Fibroblast of skin of left quadriceps (primary cell): ENCODE measurements at regions not wholly inside any gene's neighbourhood (a gene's known extent, or its start where the extent isn't known, plus 50 kb on each side); places are given as distances from the start of the nearest gene placed in this dataset.

ENCODE experiments used
- DNase-seq, 2 experiments: peaks; one replicate each; pipeline ENCODE4 v3.0.0-alpha.2; 2013; ENCODE audit warnings: low read depth in 2 of 2

- no peak for DNase-seq
Observed at GRCh38 chr21:41632748-41633475, 125.0 kb upstream of the TMPRSS2 start.

DNA sequence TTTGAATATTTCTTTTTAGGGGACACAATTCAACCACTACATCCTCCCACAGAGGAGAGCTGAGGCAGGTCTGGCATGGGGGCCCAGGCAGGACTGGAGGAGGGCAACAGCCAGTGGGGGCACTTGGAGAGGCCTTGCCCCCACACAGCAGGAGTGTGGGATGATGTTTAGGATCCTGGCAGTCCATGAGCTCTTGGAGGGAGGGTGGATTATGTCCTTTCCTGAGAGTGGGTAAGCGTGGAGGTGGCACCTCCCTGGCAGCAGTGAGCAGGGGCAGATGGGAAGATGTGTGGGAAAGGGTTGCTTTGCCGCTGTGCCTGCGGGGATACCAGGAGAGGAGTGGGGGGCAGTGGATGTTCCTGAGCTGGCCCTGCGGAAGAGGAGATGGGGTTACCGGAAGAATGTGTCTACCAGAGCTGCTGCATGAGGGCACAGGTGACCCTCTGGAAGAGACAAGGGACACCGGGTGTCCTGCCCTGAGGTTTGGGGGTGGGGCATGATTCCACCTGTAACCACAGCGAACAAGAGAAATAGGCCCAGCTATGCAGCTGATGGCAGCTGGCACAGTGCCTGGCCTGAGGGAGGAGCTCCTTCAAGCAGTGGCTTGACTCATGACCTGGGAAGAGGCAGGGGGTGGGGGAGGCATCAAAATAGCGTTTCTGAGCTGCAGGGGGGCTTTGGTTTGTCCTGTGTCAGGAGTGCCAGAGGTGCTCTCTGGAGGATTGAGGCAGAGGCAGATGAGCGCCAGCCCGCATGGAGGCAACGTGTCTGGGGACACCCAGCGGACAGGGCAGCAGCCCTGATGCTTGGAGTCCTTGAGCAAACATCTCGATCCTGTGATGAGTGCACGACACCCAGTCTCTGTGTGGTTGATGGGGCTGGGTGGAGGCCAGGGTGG lies 123.9 kb upstream of the TMPRSS2 start:
- DNase-seq, result no peak

GRCh38 chr21:41630917-41631316 lies 123.0 kb upstream of the TMPRSS2 start:
- no peak for DNase-seq

DNA sequence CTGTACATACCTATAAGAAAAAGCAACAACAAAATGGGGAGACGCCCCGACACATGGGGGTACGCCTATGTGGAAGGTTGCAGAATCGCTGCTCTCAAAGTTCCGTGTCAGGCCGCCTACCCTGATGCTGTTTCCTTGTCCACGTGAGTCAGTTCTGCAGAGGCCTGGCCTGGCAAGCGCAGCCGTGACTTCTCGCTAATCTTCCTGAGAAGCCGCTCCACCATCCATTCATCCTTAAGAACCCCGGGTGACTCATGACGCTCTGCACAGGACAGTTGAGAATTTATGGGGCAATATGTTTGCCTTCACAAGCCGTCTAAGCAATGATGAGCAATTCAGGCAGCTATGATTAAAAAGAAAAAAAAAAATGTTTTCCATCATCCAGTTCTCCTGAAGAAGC lies 122.3 kb upstream of the TMPRSS2 start:
- DNase-seq, result peak; percentile 99

DNA sequence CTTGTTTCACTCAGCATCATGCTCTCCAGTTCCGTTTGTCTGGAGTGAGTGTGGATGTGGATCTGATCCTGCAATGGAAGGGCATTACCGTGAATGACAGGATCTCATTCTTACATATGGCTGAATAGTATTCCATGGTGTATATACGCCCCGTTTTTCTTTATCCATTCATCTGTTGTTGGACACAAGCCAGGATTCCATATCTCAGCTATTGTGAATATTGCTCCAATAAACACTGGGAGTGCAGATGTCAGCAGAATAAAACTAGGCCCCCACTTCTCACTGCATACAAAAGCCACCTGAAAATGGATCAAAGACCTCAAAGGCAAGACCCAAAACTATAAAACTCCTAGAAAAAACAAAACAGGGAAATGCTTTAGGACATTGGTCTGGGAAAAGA lies 120.3 kb upstream of the TMPRSS2 start:
- no peak for DNase-seq

DNA sequence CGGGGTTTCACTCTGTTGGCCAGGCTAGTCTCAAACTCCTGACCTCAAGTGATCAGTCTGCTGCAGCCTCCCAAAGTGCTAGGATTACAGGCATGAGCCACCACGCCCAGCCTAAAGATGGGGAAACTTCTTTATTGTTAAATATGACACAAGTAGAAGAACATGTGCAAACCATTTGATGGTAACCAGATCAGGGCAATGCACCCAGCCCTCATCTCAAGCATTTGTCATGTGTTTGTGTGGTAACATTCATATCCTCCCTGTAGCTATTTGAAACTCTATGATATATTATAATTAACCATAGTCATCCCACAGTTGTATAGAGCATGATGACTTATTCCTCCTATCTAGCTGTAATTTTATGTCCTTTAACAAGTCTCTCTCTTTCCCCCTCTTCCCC lies 119.5 kb upstream of the TMPRSS2 start:
- peak; percentile 91 to 93 for DNase-seq

- DNase-seq, result no peak
Observed at GRCh38 chr21:41626021-41626420, 118.1 kb upstream of the TMPRSS2 start.

GRCh38 chr21:41625428-41625827 lies 117.5 kb upstream of the TMPRSS2 start:
- DNase-seq, result no peak

GRCh38 chr21:41624674-41625310 lies 116.8 kb upstream of the TMPRSS2 start:
- DNase-seq, result no peak

GRCh38 chr21:41623945-41624344 lies 116.0 kb upstream of the TMPRSS2 start:
- DNase-seq, result no peak

DNA sequence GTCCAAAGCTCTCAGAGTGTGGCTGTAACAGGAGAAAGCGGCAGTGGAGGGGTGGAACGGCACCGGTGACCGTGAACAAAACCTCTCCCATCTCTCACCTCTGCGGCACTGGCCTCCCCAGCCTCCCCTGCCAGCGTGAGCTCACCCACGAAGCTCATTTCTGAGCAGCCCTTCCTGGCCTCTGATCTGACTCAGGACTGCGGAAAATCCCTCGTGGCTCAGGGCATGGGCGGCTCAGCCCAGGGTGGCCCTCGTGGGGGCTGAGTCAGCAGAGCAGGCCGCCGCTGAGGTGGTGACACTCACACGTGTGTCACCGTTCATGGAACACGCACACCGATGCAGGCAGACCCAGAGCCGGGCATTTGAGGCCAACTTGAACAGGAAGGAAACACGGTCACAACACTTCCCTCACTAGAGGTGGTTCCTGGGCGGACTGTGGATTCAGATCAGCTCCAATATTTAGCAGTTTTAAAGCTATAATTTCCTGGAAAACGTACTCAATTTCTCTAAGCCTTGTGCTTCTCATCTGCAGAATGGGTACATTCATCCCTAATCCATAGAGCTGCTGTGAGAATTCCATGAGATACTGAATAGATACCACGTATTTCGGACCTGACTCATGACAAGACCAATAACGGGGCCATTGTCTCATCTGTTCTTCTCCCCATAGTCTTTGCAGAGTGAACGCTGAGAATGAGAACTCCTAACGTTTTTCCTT lies 115.0 kb upstream of the TMPRSS2 start:
- DNase-seq, result no peak

GRCh38 chr21:41622201-41622600 lies 114.2 kb upstream of the TMPRSS2 start:
- no peak for DNase-seq

- DNase-seq, result no peak
Observed at GRCh38 chr21:41621513-41621912, 113.6 kb upstream of the TMPRSS2 start.

DNA sequence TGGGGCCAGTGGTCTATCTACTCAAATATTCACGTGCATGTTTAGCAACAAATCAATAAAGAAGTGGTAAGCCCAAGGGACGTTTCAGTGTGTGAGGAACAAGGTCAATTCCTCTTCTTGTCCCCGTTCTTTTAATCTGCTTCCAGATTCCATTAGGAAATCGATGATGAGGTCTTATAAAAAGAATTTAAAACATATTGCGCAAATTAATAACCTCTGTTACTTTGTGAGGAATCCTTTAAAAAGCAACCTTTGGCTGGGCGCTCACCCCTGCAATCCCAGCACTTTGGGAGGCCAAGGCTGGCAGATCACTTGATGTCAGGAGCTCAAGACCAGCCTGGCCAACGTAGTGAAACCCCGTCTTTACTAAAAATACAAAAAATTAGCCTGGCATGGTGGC lies 113.0 kb upstream of the TMPRSS2 start:
- DNase-seq, result no peak

DNA sequence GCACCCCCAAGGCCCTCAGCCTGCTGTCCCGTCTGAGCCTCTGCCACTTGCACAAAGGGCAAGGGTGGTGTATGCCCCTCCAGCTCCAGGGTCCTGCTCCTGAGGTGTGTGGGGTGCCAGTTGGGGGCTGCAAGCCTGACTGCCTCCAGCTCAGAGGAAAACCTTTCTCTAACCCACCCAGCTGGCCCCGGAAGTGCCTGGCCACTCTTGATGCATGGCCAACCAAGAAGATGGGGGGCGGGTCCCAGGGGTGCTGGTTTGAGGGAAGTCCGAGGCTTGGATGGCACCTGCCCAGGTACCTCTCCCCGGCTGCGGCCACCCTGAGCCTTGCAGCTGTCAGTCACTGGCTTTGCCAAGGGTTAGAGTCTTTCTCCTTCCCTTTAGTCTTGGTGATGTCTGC lies 112.6 kb upstream of the TMPRSS2 start:
- no peak for DNase-seq

- peak; percentile 83 for DNase-seq
Observed at GRCh38 chr21:41616031-41616591, 108.2 kb upstream of the TMPRSS2 start.

DNA sequence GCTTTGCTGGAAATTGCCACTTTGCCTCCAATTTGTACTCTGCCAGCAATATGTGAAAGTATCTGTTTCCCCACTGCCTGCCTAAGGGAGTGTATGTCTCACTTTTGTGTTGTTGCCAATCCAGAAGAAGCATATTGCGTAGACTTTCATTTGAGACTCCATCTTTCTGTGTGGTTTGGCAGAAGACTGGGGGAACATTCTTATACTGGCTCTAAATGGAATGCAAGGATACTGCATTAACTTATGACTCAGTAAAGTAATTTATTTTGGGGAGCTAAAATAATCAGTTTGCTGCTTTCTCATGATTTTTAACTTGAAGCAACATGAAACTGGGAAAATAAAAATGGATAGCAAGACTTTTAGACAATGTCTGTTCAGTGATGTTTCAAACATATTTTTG lies 107.7 kb upstream of the TMPRSS2 start:
- peak; percentile 98 for DNase-seq

DNA sequence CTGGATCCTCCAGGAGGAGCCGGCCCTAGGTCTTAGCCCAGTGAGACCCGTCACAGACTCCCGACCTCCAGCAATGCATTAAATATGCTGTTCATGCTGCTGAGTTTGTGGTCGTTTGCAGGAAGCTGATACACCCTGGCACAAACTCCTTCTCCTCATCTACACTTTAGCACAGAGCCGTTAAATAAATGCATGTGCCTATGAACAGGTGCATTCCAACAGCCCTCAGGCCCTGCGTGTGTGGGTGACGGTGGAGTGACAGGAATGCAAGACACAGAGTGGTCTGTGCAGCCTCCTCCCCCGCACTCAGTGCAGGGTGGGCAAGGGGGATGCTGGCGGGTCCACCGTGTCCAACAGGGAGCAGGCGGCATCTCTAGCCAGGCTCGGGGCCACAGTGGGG lies 106.6 kb upstream of the TMPRSS2 start:
- no peak for DNase-seq

- DNase-seq, result no peak
Observed at GRCh38 chr21:41613533-41613909, 105.6 kb upstream of the TMPRSS2 start.

GRCh38 chr21:41612674-41613532 lies 104.9 kb upstream of the TMPRSS2 start:
- DNase-seq, result peak; percentile 85 to 87
